CD4-positive, alpha-beta T cell (primary cell): ENCODE measurements at regions not wholly inside any gene's neighbourhood (a gene's known extent, or its start where the extent isn't known, plus 50 kb on each side); places are given as distances from the start of the nearest gene placed in this dataset.

Experiments used
- ATAC-seq: fragments of 200-7000 bp; cut with Tn5 transposase; one replicate; pipeline ENCODE4 v1.10.0; 2022; ENCODE audit warnings: mild to moderate bottlenecking; ENCODE audit not compliant: poor library complexity
- CTCF ChIA-PET: fragments of 350-600 bp; sonication (Branson Sonifier 250); formaldehyde crosslinking; loops from one replicate; lab custom pipeline; 2021; ENCODE audit warnings: antibody characterized with exemption, inconsistent platforms; lab: Charles Lee
- POLR2A ChIA-PET: fragments of 350-600 bp; sonication (Branson Sonifier 250); formaldehyde crosslinking; loops from one replicate; lab custom pipeline; 2021; ENCODE audit warnings: antibody characterized with exemption, inconsistent platforms; lab: Charles Lee
- DNase-seq, 14 experiments: peaks; one replicate each; pipeline ENCODE4 v3.0.0-alpha.2; 2013 to 2020; ENCODE audit warnings: mixed read lengths in 2 of 14
- H3K27ac ChIP-seq, 2 donors: one replicate each; pipeline versions ENCODE4 v1.5.1 to v1.7.0; 2013; ENCODE audit warnings: low read length in 2 of 2, low read depth in 1 of 2, mild to moderate bottlenecking in 1 of 2
- H3K27me3 ChIP-seq, 2 experiments: 1 replicate in 1 of 2; 2 replicates in 1 of 2; pipeline versions ENCODE4 v1.6.1 to v1.7.0; 2013; ENCODE audit warnings: low read length in 2 of 2, control low read depth in 1 of 2, mild to moderate bottlenecking in 1 of 2, moderate library complexity in 1 of 2; ENCODE audit not compliant: insufficient read depth in 2 of 2, control insufficient read depth in 1 of 2
- H3K36me3 ChIP-seq: one replicate; pipeline ENCODE4 v1.6.1; 2013; ENCODE audit warnings: low read length, control low read depth; ENCODE audit not compliant: insufficient read depth
- H3K4me1 ChIP-seq: one replicate; pipeline ENCODE4 v1.6.1; 2013; ENCODE audit warnings: low read length, control low read depth; ENCODE audit not compliant: insufficient read depth
- H3K4me3 ChIP-seq: one replicate; pipeline ENCODE4 v1.5.1; 2013; ENCODE audit warnings: mild to moderate bottlenecking, low read length, moderate library complexity
- H3K9me3 ChIP-seq, 2 experiments: 1 replicate in 1 of 2; 2 replicates in 1 of 2; pipeline versions ENCODE4 v1.6.1 to v1.7.0; 2013; ENCODE audit warnings: low read length in 2 of 2, mild to moderate bottlenecking in 2 of 2, control low read depth in 1 of 2, moderate library complexity in 1 of 2; ENCODE audit not compliant: control insufficient read depth in 1 of 2, insufficient read depth in 1 of 2
- H3K27ac Mint-ChIP-seq: one replicate; pipeline ENCODE4 v1.8.0; 2020; ENCODE audit warnings: mixed read lengths
- H3K27me3 Mint-ChIP-seq: one replicate; pipeline ENCODE4 v1.8.0; 2021; ENCODE audit warnings: mixed read lengths
- H3K36me3 Mint-ChIP-seq: one replicate; pipeline ENCODE4 v1.8.0; 2021; ENCODE audit warnings: low read depth, mixed read lengths
- H3K4me1 Mint-ChIP-seq: one replicate; pipeline ENCODE4 v1.8.0; 2021; ENCODE audit warnings: low read depth, mixed read lengths
- H3K4me3 Mint-ChIP-seq: one replicate; pipeline ENCODE4 v1.8.0; 2020; ENCODE audit warnings: mild to moderate bottlenecking, mixed read lengths
- H3K9me3 Mint-ChIP-seq: one replicate; pipeline ENCODE4 v1.8.0; 2020; ENCODE audit warnings: mixed read lengths
- intact Hi-C, 2 experiments: fragments of 100-400 bp; cut with DNase I in 1 of 2; cut with micrococcal nuclease in 1 of 2; formaldehyde crosslinking; loops; one replicate each; pipeline versions ENCODE4 v1.15.1 to v1.9.0; 2023 to 2025; cut with DNase I, micrococcal nuclease
- TF ChIP-seq, protein P1 (sequence below): fragments of 200-600 bp; IDR thresholded peaks from one replicate; pipeline ENCODE4 v1.8.0; 2022; ENCODE audit warnings: antibody characterized with exemption, mild to moderate bottlenecking

DNA sequence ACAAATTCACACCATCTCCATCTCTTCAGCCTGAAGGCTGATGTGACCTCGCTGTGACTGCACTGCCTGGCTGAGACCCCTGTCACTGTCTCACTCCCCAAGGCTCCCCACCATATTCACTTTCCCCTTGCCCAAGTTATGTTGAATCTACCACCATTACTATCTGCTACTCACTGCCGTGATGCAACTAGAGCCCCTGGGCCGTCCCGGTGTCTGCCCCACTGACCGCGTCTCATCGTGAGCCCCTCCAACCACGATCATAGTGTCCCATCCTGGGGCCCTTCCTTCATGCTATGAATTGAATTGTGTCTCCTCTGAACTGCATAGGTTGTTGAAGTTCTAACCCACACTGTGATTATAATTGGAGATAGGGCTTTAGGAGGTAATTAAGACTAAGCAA lies 71.9 kb upstream of the CHST15 start:
- Histone ChIP-seq H3K36me3 (no peaks in the 10 kb centered on the region), H3K4me1 (no peaks in the 10 kb centered on the region), H3K27me3 (peaks cover 0 to 2% of the 10 kb centered on the region in 2 experiments), H3K4me3 (no peak overlapping the region), H3K27ac (no peak overlapping the region), H3K9me3 (peaks cover 0 to 9% of the 10 kb centered on the region in 2 experiments)
- intact Hi-C loops, result no loop called here
- no peaks in the 10 kb centered on the region for H3K4me1 Mint-ChIP-seq
- POLR2A ChIA-PET, result no interaction called here
- H3K36me3 Mint-ChIP-seq, result no peaks in the 10 kb centered on the region
- TF ChIP-seq, protein P1, sequence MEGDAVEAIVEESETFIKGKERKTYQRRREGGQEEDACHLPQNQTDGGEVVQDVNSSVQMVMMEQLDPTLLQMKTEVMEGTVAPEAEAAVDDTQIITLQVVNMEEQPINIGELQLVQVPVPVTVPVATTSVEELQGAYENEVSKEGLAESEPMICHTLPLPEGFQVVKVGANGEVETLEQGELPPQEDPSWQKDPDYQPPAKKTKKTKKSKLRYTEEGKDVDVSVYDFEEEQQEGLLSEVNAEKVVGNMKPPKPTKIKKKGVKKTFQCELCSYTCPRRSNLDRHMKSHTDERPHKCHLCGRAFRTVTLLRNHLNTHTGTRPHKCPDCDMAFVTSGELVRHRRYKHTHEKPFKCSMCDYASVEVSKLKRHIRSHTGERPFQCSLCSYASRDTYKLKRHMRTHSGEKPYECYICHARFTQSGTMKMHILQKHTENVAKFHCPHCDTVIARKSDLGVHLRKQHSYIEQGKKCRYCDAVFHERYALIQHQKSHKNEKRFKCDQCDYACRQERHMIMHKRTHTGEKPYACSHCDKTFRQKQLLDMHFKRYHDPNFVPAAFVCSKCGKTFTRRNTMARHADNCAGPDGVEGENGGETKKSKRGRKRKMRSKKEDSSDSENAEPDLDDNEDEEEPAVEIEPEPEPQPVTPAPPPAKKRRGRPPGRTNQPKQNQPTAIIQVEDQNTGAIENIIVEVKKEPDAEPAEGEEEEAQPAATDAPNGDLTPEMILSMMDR, result no peak
- no peaks in the 10 kb centered on the region for H3K9me3 Mint-ChIP-seq
- H3K27ac Mint-ChIP-seq, result no peak overlapping the region
- ATAC-seq (no peak), DNase-seq (no peak)
- peaks cover 10% of the 10 kb centered on the region for H3K27me3 Mint-ChIP-seq
- CTCF ChIA-PET, result no interaction called here
- no peak overlapping the region for H3K4me3 Mint-ChIP-seq

- Histone ChIP-seq H3K27ac (no peak overlapping the region), H3K4me3 (no peak overlapping the region), H3K36me3 (no peaks in the 10 kb centered on the region), H3K4me1 (no peaks in the 10 kb centered on the region), H3K27me3 (peaks cover 0 to 2% of the 10 kb centered on the region in 2 experiments), H3K9me3 (peaks cover 0 to 9% of the 10 kb centered on the region in 2 experiments)
- ATAC-seq, result no peak
- Mint-ChIP-seq H3K4me1 (no peaks in the 10 kb centered on the region), H3K27ac (no peak overlapping the region), H3K27me3 (peaks cover 19% of the 10 kb centered on the region), H3K9me3 (no peaks in the 10 kb centered on the region), H3K4me3 (no peak overlapping the region), H3K36me3 (no peaks in the 10 kb centered on the region)
- ChIA-PET CTCF (no interaction called here), POLR2A (no interaction called here)
- DNase-seq, result no peak
- intact Hi-C loops, result no loop called here
- TF ChIP-seq, protein P1, result no peak
Measured at GRCh38 chr10:124164264-124164663, 70.9 kb upstream of the CHST15 start.

- ATAC-seq, result no peak
- Mint-ChIP-seq H3K4me1 (no peaks in the 10 kb centered on the region), H3K27me3 (peaks cover 20% of the 10 kb centered on the region), H3K9me3 (no peaks in the 10 kb centered on the region), H3K36me3 (no peaks in the 10 kb centered on the region), H3K27ac (no peak overlapping the region), H3K4me3 (no peak overlapping the region)
- Histone ChIP-seq H3K4me3 (no peak overlapping the region), H3K27me3 (peaks cover 0 to 2% of the 10 kb centered on the region in 2 experiments), H3K4me1 (no peaks in the 10 kb centered on the region), H3K36me3 (no peaks in the 10 kb centered on the region), H3K9me3 (peaks cover 0 to 9% of the 10 kb centered on the region in 2 experiments), H3K27ac (no peak overlapping the region)
- ChIA-PET CTCF (no interaction called here), POLR2A (no interaction called here)
- intact Hi-C loops, result no loop called here
- TF ChIP-seq, protein P1, result no peak
- no peak for DNase-seq
Measured at GRCh38 chr10:124162774-124163354, 69.5 kb upstream of the CHST15 start.
